ENCODE measurements at regions not wholly inside any gene's neighbourhood (a gene's known extent, or its start where the extent isn't known, plus 50 kb on each side); places are given as distances from the start of the nearest gene placed in this dataset.

- DNase-seq (ENCODE audit: low read depth), result no peak
Measured at GRCh38 chr20:4600308-4601014, 85.8 kb upstream of the PRNP start.

GRCh38 chr20:4597215-4597614 lies 89.0 kb upstream of the PRNP start:
- DNase-seq (ENCODE audit: low read depth), result no peak

- DNase-seq (ENCODE audit: low read depth), result no peak
Measured at GRCh38 chr20:4593149-4593525, 93.1 kb upstream of the PRNP start.

- DNase-seq (ENCODE audit: low read depth), result no peak
Measured at GRCh38 chr20:4592316-4593148, 93.7 kb upstream of the PRNP start.

- no peak for DNase-seq (ENCODE audit: low read depth)
Measured at GRCh38 chr20:4591975-4592315, 94.3 kb upstream of the PRNP start.

GRCh38 chr20:4585758-4586157 lies 100.5 kb upstream of the PRNP start:
- no peak for DNase-seq (ENCODE audit: low read depth)

- DNase-seq (ENCODE audit: low read depth), result peak; percentile 61
Measured at GRCh38 chr20:4585104-4585753, 101.0 kb upstream of the PRNP start.

GRCh38 chr20:4584510-4584909 lies 101.7 kb upstream of the PRNP start:
- no peak for DNase-seq (ENCODE audit: low read depth)

- no peak for DNase-seq (ENCODE audit: low read depth)
Measured at GRCh38 chr20:4581838-4582237, 104.4 kb upstream of the PRNP start.

- DNase-seq (ENCODE audit: low read depth), result no peak
Measured at GRCh38 chr20:4578375-4578774, 107.9 kb upstream of the PRNP start.

GRCh38 chr20:4574356-4574690 lies 111.9 kb upstream of the PRNP start:
- DNase-seq (ENCODE audit: low read depth), result no peak

GRCh38 chr20:4573564-4574355 lies 112.5 kb upstream of the PRNP start:
- peak; percentile 44 for DNase-seq (ENCODE audit: low read depth)

GRCh38 chr20:4571759-4572531 lies 114.3 kb upstream of the PRNP start:
- DNase-seq (ENCODE audit: low read depth), result no peak

GRCh38 chr20:4569865-4570264 lies 116.4 kb upstream of the PRNP start:
- no peak for DNase-seq (ENCODE audit: low read depth)

GRCh38 chr20:4569092-4569491 lies 117.2 kb upstream of the PRNP start:
- DNase-seq (ENCODE audit: low read depth), result no peak

- no peak for DNase-seq (ENCODE audit: low read depth)
Measured at GRCh38 chr20:4568361-4568959, 117.8 kb upstream of the PRNP start.

GRCh38 chr20:4567170-4567569 lies 119.1 kb upstream of the PRNP start:
- no peak for DNase-seq (ENCODE audit: low read depth)

GRCh38 chr20:4563534-4563933 lies 122.7 kb upstream of the PRNP start:
- DNase-seq (ENCODE audit: low read depth), result no peak

- DNase-seq (ENCODE audit: low read depth), result no peak
Measured at GRCh38 chr20:4563031-4563430, 123.2 kb upstream of the PRNP start.

GRCh38 chr20:4560667-4561066 lies 125.6 kb upstream of the PRNP start:
- DNase-seq (ENCODE audit: low read depth), result no peak

- no peak for DNase-seq (ENCODE audit: low read depth)
Measured at GRCh38 chr20:4559906-4560305, 126.3 kb upstream of the PRNP start.
